Eye (tissue), 1 donor: ENCODE measurements at regions not wholly inside any gene's neighbourhood (a gene's known extent, or its start where the extent isn't known, plus 50 kb on each side); places are given as distances from the start of the nearest gene placed in this dataset.
A peak's percentile ranks its signal among the peaks of the same experiment; 100 is the strongest.
"Not testable (repeated sequence)": the region's sequence is repeated elsewhere in the genome, so short reads cannot be mapped to it uniquely, and the experiment has no call there.

Source experiments
- DNase-seq: peaks from one replicate; pipeline ENCODE4 v3.0.0-alpha.2; 2015

- peak; percentile 41 for DNase-seq
Observed at GRCh38 chr10:8312781-8313180, 258.3 kb downstream of the GATA3 start.

GRCh38 chr10:8314486-8314885 is 260.0 kb downstream of the GATA3 start:
- no peak for DNase-seq

GRCh38 chr10:8315619-8316021 is 261.1 kb downstream of the GATA3 start:
- DNase-seq = no peak

- no peak for DNase-seq
Observed at GRCh38 chr10:8316284-8316683, 261.8 kb downstream of the GATA3 start.

GRCh38 chr10:8318429-8318828 is 263.9 kb downstream of the GATA3 start:
- not testable (repeated sequence) for DNase-seq

GRCh38 chr10:8318956-8319355 is 264.5 kb downstream of the GATA3 start:
- no peak for DNase-seq

GRCh38 chr10:8319704-8320103 is 265.2 kb downstream of the GATA3 start:
- no peak for DNase-seq

GRCh38 chr10:8321990-8322389 is 267.5 kb downstream of the GATA3 start:
- DNase-seq = no peak

GRCh38 chr10:8323428-8324054 is 269.1 kb downstream of the GATA3 start:
- peak; percentile 9 for DNase-seq

GRCh38 chr10:8325024-8325980 is 270.8 kb downstream of the GATA3 start:
- no peak for DNase-seq

GRCh38 chr10:8326396-8327139 is 272.1 kb downstream of the GATA3 start:
- DNase-seq = no peak

- no peak for DNase-seq
Observed at GRCh38 chr10:8327140-8327423, 272.6 kb downstream of the GATA3 start.

GRCh38 chr10:8331387-8331786 is 276.9 kb downstream of the GATA3 start:
- no peak for DNase-seq

- DNase-seq = peak; percentile 68
Observed at GRCh38 chr10:8331896-8332729, 277.6 kb downstream of the GATA3 start.

- no peak for DNase-seq
Observed at GRCh38 chr10:8332730-8333111, 278.2 kb downstream of the GATA3 start.

- no peak for DNase-seq
Observed at GRCh38 chr10:8334631-8335030, 280.1 kb downstream of the GATA3 start.

GRCh38 chr10:8336629-8337331 is 282.3 kb downstream of the GATA3 start:
- DNase-seq = no peak

GRCh38 chr10:8337332-8337651 is 282.8 kb downstream of the GATA3 start:
- DNase-seq = no peak

- no peak for DNase-seq
Observed at GRCh38 chr10:8338177-8338766, 283.8 kb downstream of the GATA3 start.

GRCh38 chr10:8344756-8345155 is 290.3 kb downstream of the GATA3 start:
- DNase-seq = no peak

- DNase-seq = no peak
Observed at GRCh38 chr10:8346861-8347260, 292.4 kb downstream of the GATA3 start.

GRCh38 chr10:8347614-8348013 is 293.1 kb downstream of the GATA3 start:
- not testable (repeated sequence) for DNase-seq
